Liver (tissue), 3 donors: ENCODE measurements at regions not wholly inside any gene's neighbourhood (a gene's known extent, or its start where the extent isn't known, plus 50 kb on each side); places are given as distances from the start of the nearest gene placed in this dataset.

Experiments used
- GABPA ChIP-seq, 2 donors: IDR thresholded peaks in 1 of 2; conservative IDR thresholded peaks in 1 of 2; 2 replicates each; pipeline ENCODE4 v1.6.1; 2016; ENCODE audit warnings: antibody characterized with exemption in 2 of 2, mild to moderate bottlenecking in 1 of 2, moderate library complexity in 1 of 2
- RXRA ChIP-seq, 2 donors: IDR thresholded peaks; 2 replicates each; pipeline ENCODE4 v1.6.1; 2017 to 2018; ENCODE audit warnings: antibody characterized with exemption in 2 of 2, mild to moderate bottlenecking in 1 of 2
- TF ChIP-seq, protein P1 (sequence below): fragments of 150-350 bp; IDR thresholded peaks from 2 replicates; pipeline ENCODE4 v1.5.1; 2017; ENCODE audit warnings: improper control_type of control experiment, low read depth, low read length; ENCODE audit not compliant: missing input control
- donor health status: healthy.
- donor health status: healthy.

DNA sequence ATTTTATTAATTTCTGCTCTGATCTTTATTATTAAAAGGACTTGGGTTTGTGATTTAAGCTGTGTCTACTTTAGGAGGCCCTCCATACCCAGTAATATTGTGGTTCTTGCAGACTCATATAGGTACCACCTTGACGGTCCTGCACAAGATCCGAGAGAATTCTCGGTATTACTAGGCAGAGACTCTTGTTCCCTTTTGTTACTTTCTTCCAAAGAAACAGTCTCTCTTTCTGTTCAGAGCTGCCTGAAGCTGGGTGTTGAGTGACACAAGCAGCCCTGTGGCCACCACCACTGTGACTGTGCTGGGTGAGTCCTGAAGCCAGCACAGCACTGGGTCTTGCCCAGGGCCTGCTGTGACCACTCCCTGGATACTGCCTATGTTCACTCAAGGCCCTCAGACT is 666.6 kb downstream of the SEMA5A start:
- TF ChIP-seq, protein P1, sequence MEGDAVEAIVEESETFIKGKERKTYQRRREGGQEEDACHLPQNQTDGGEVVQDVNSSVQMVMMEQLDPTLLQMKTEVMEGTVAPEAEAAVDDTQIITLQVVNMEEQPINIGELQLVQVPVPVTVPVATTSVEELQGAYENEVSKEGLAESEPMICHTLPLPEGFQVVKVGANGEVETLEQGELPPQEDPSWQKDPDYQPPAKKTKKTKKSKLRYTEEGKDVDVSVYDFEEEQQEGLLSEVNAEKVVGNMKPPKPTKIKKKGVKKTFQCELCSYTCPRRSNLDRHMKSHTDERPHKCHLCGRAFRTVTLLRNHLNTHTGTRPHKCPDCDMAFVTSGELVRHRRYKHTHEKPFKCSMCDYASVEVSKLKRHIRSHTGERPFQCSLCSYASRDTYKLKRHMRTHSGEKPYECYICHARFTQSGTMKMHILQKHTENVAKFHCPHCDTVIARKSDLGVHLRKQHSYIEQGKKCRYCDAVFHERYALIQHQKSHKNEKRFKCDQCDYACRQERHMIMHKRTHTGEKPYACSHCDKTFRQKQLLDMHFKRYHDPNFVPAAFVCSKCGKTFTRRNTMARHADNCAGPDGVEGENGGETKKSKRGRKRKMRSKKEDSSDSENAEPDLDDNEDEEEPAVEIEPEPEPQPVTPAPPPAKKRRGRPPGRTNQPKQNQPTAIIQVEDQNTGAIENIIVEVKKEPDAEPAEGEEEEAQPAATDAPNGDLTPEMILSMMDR = no peak
- TF ChIP-seq RXRA (IDR thresholded peaks at IDR 0.05) (no peak), GABPA (IDR thresholded peaks at IDR 0.05 in 1 of 2, conservative IDR thresholded peaks at IDR 0.05 in 1 of 2) (no peak)
